Endothelial cell of umbilical vein (primary cell): ENCODE measurements at regions not wholly inside any gene's neighbourhood (a gene's known extent, or its start where the extent isn't known, plus 50 kb on each side); places are given as distances from the start of the nearest gene placed in this dataset.

ENCODE experiments used
- BruUV-seq: library from RNA; stranded (reverse); fragments of 400-500 nt; replicated peaks from 2 replicates; lab custom pipeline; 2021; lab: Mats Ljungman, UMichigan
- CTCF ChIA-PET: fragments of 300-600, 350-600 bp; sonication (Branson Sonifier 250); formaldehyde crosslinking; loops from one replicate; lab custom pipeline; 2021; ENCODE audit warnings: antibody characterized with exemption, inconsistent platforms; lab: Charles Lee
- POLR2A ChIA-PET: fragments of 300-600, 350-600 bp; sonication (Branson Sonifier 250); formaldehyde crosslinking; loops from one replicate; lab custom pipeline; 2021; ENCODE audit warnings: antibody characterized with exemption, inconsistent platforms; lab: Charles Lee
- DNase-seq: peaks from one replicate; pipeline ENCODE4 v3.0.0-alpha.2; 2011; ENCODE audit warnings: low read depth, low spot score
- FAIRE-seq: peaks from 2 replicates; lab custom pipeline; 2011; peaks lifted over from hg19 to GRCh38; lab: Jason Lieb, UNC
- H2AFZ ChIP-seq: 2 replicates; pipeline ENCODE4 v1.6.0; 2012; ENCODE audit warnings: low read depth, low read length, control low read depth, inconsistent platforms
- H3K27ac ChIP-seq: 2 replicates; pipeline ENCODE4 v1.5.1; 2011; ENCODE audit warnings: low read depth, mild to moderate bottlenecking, control low read depth, low read length, moderate library complexity; ENCODE audit not compliant: insufficient read depth
- H3K27me3 ChIP-seq, 2 experiments: 2 replicates each; pipeline versions ENCODE4 v1.6.0 to v1.6.1; 2011; ENCODE audit warnings: low read length in 2 of 2, mixed read lengths in 1 of 2; ENCODE audit not compliant: control insufficient read depth in 2 of 2, insufficient read depth in 2 of 2
- H3K36me3 ChIP-seq, 2 experiments: 2 replicates in 1 of 2; 3 replicates in 1 of 2; pipeline ENCODE4 v1.5.1; 2011; ENCODE audit warnings: low read length in 2 of 2, mild to moderate bottlenecking in 1 of 2, moderate library complexity in 1 of 2; ENCODE audit not compliant: control insufficient read depth in 2 of 2, insufficient read depth in 2 of 2; ENCODE audit errors: extremely low read depth in 1 of 2
- H3K4me1 ChIP-seq: 3 replicates; pipeline ENCODE4 v1.5.1; 2011; ENCODE audit warnings: mild to moderate bottlenecking, low read length; ENCODE audit not compliant: control insufficient read depth, insufficient read depth; ENCODE audit errors: extremely low read depth
- H3K4me2 ChIP-seq: 2 replicates; pipeline ENCODE4 v1.6.1; 2011; ENCODE audit warnings: low read length, control low read depth, mixed read lengths; ENCODE audit not compliant: insufficient read depth
- H3K4me3 ChIP-seq, 3 experiments: fragments of 200-600 bp in 1 of 3; sonication (generic), shearing (Covaris generic) in 1 of 3; replicated peaks in 1 of 3; 2 replicates each; pipeline ENCODE4 v1.5.1; 2011 to 2016; ENCODE audit warnings: control low read depth in 3 of 3, low read length in 3 of 3, mild to moderate bottlenecking in 2 of 3, inconsistent platforms in 1 of 3, low read depth in 1 of 3, moderate library complexity in 1 of 3; ENCODE audit not compliant: insufficient read depth in 1 of 3
- H3K79me2 ChIP-seq: 2 replicates; pipeline ENCODE4 v1.6.0; 2012; ENCODE audit warnings: low read length, inconsistent platforms; ENCODE audit not compliant: control insufficient read depth, insufficient read depth
- H3K9ac ChIP-seq: replicated peaks from 2 replicates; pipeline ENCODE3; 2011; ENCODE audit warnings: low read length, control low read depth; ENCODE audit not compliant: insufficient read depth; ENCODE audit errors: extremely low read depth
- H3K9me1 ChIP-seq: replicated peaks from 3 replicates; pipeline ENCODE4 v1.6.0; 2011; ENCODE audit warnings: mild to moderate bottlenecking, low read length; ENCODE audit not compliant: control insufficient read depth, insufficient read depth; ENCODE audit errors: extremely low read depth
- H3K9me3 ChIP-seq: replicated peaks from 2 replicates; pipeline ENCODE4 v1.5.1; 2012; ENCODE audit warnings: low read length, inconsistent platforms; ENCODE audit not compliant: control insufficient read depth, insufficient read depth
- H4K20me1 ChIP-seq: replicated peaks from 2 replicates; pipeline ENCODE3; 2011; ENCODE audit warnings: mild to moderate bottlenecking, low read length; ENCODE audit not compliant: control insufficient read depth, insufficient read depth; ENCODE audit errors: extremely low read depth
- EZH2 ChIP-seq: IDR thresholded peaks from 2 replicates; pipeline ENCODE4 v1.6.1; 2012; ENCODE audit warnings: borderline replicate concordance, low read depth, mild to moderate bottlenecking, moderate library complexity, low read length, inconsistent platforms; ENCODE audit not compliant: severe bottlenecking
- FOS ChIP-seq: IDR thresholded peaks from 2 replicates; pipeline ENCODE4 v1.6.1; 2011; ENCODE audit warnings: mild to moderate bottlenecking, low read length, moderate library complexity, borderline replicate concordance; ENCODE audit not compliant: insufficient read depth
- GATA2 ChIP-seq: IDR thresholded peaks from 2 replicates; pipeline ENCODE4 v1.7.0; 2011; ENCODE audit warnings: low read depth, mild to moderate bottlenecking, moderate library complexity, mixed read lengths, low read length; ENCODE audit not compliant: insufficient read length, insufficient read depth
- JUN ChIP-seq: IDR thresholded peaks from 2 replicates; pipeline ENCODE4 v1.6.1; 2011; ENCODE audit warnings: borderline replicate concordance, low read depth; ENCODE audit not compliant: insufficient read length, insufficient read depth
- MAX ChIP-seq: IDR thresholded peaks from 2 replicates; pipeline ENCODE4 v1.6.1; 2011; ENCODE audit not compliant: insufficient read depth, insufficient read length
- MYC ChIP-seq: IDR thresholded peaks from one replicate; pipeline ENCODE4 v1.6.1; 2011; ENCODE audit warnings: mild to moderate bottlenecking, low read depth, low read length
- POLR2A ChIP-seq: IDR thresholded peaks from 2 replicates; pipeline ENCODE4 v1.6.1; 2012; ENCODE audit warnings: low read depth, mild to moderate bottlenecking, control low read depth, low read length
- POLR2AphosphoS5 ChIP-seq: IDR thresholded peaks from 2 replicates; pipeline ENCODE4 v1.6.1; 2012; ENCODE audit warnings: low read depth, mild to moderate bottlenecking, control low read depth, low read length, moderate library complexity; ENCODE audit not compliant: insufficient read depth
- dilution Hi-C: fragments of 300-500 bp; cut with MboI; formaldehyde crosslinking; loops from one replicate; pipeline ENCODE4 v1.15.0; 2019; ENCODE audit warnings: low sequenced_read_pairs; ENCODE audit not compliant: extremely low pct_ligation_motif_present
- intact Hi-C: fragments of 100-400 bp; cut with micrococcal nuclease; formaldehyde crosslinking; loops from one replicate; pipeline ENCODE4 v1.10.0; 2022
- TF ChIP-seq, protein P1 (sequence below), 2 donors: IDR thresholded peaks; 1 replicate in 1 of 2; 2 replicates in 1 of 2; pipeline ENCODE4 v1.5.1; 2011; ENCODE audit warnings: low read length in 2 of 2, mild to moderate bottlenecking in 2 of 2, moderate library complexity in 2 of 2, control low read depth in 1 of 2, inconsistent platforms in 1 of 2, low read depth in 1 of 2; ENCODE audit not compliant: insufficient read depth in 1 of 2; ENCODE audit errors: extremely low read depth in 1 of 2

DNA sequence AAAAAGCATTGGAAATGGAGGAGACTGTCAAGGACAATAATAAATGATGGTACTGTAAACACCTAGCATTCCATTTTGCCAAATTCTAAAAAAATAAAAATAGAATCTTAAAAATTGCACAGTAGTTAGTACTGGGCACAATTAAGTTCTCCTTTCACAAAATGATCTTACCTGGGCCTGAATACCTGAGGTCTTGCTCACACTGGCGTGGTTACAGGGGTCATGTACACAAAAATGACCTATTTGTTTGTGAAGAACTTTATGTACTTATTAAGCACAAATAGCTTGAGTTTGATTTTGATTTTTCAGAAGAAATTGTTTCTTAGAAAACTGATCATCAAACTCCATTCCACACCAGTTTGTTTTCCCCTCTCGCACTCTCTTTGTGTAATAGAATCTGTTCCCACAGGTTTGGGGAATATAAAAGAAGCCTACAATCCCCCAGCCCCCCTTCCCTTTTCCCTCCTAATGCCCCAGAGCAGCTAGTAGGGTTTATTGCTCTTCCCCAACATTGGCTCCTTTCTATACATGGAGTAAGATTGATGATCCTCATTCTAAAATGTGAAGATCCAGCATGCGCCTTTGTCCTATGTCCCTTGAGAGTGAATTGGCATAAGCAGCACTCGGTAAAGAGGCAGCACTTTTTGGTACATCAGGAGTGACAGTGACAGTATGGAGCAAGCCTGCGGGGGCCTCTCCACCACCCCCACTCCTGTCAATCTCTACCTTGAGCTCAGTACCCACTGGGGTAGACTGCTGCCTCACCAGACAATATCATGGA, 204.3 kb downstream of the ASCL1 start:
- dilution Hi-C loops (no loop called here), intact Hi-C loops (no loop called here)
- no peak for TF ChIP-seq MAX
- TF ChIP-seq POLR2A, result no peak
- no peak for TF ChIP-seq POLR2AphosphoS5
- no peak for TF ChIP-seq EZH2
- TF ChIP-seq JUN, result no peak
- no peak for TF ChIP-seq FOS
- TF ChIP-seq MYC, result no peak
- TF ChIP-seq, protein P1, sequence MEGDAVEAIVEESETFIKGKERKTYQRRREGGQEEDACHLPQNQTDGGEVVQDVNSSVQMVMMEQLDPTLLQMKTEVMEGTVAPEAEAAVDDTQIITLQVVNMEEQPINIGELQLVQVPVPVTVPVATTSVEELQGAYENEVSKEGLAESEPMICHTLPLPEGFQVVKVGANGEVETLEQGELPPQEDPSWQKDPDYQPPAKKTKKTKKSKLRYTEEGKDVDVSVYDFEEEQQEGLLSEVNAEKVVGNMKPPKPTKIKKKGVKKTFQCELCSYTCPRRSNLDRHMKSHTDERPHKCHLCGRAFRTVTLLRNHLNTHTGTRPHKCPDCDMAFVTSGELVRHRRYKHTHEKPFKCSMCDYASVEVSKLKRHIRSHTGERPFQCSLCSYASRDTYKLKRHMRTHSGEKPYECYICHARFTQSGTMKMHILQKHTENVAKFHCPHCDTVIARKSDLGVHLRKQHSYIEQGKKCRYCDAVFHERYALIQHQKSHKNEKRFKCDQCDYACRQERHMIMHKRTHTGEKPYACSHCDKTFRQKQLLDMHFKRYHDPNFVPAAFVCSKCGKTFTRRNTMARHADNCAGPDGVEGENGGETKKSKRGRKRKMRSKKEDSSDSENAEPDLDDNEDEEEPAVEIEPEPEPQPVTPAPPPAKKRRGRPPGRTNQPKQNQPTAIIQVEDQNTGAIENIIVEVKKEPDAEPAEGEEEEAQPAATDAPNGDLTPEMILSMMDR (IDR thresholded peaks at IDR 0.05; ENCODE audit: extremely low read depth in 1 of 2, insufficient read depth in 1 of 2, low read depth in 1 of 2, low read length in 2 of 2), result no peak
- TF ChIP-seq GATA2, result no peak
- CTCF ChIA-PET, result no interaction called here
- no peak overlapping the region for H3K4me2 ChIP-seq
- no peaks in the 10 kb centered on the region for H3K36me3 ChIP-seq
- no peaks in the 10 kb centered on the region for H3K79me2 ChIP-seq
- H3K9me3 ChIP-seq, result no peaks in the 10 kb centered on the region
- no peak overlapping the region for H3K4me3 ChIP-seq
- no peaks in the 10 kb centered on the region for H4K20me1 ChIP-seq
- H3K9ac ChIP-seq, result no peak overlapping the region
- no peaks in the 10 kb centered on the region for H3K4me1 ChIP-seq
- no peaks in the 10 kb centered on the region for H3K27me3 ChIP-seq
- no peak overlapping the region for H3K27ac ChIP-seq
- DNase-seq (no peak), FAIRE-seq (no peak)
- H3K9me1 ChIP-seq, result no peaks in the 10 kb centered on the region
- no TSS peak for BruUV-seq
- no peak overlapping the region for H2AFZ ChIP-seq
- POLR2A ChIA-PET, result no interaction called here
